ENCODE measurements at regions not wholly inside any gene's neighbourhood (a gene's known extent, or its start where the extent isn't known, plus 50 kb on each side); places are given as distances from the start of the nearest gene placed in this dataset.

DNA sequence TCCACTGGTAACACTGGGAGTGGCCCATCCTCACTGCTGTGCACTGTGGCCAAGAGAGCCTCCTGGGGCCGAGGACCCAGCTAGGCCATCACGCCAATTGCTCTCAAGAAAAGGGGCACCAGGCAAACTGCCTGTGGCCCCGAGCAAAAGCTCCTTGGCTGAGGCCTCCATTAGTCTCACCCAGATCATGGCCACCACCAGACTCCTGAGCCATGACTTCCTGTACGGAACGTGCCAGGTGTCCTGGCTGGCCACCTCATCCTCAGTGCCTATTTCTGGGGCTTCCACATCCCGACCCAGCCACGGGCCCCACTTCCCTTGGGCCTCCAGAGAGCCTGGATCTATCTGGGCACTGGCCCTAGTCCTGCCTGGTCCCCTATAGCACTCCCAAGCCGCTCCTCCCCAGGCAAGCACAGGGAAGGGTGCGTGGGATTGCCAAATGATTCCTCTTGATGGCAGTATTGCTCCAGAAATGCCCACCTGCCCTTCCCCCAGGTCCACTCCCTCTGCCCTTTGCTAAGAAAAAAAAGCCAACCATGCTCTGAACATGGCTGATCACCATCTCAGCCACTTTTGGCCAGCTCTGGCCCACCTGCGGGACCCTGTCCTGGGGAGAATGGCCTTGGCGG is 212.6 kb upstream of the AGTR2 start:
- TF ChIP-seq CTCF (IDR thresholded peaks at IDR 0.05; ENCODE audit: unreplicated experiment): no peak
- no peak overlapping the region for H3K4me3 Mint-ChIP-seq
- peaks cover 24% of the 10 kb centered on the region for H3K36me3 Mint-ChIP-seq
- no peak for DNase-seq (ENCODE audit: low spot score in 2 of 2, unreplicated experiment in 2 of 2)
- peaks cover 22% of the 10 kb centered on the region for H3K9me3 Mint-ChIP-seq
- no peaks in the 10 kb centered on the region for H3K4me1 Mint-ChIP-seq
- H3K27me3 Mint-ChIP-seq (ENCODE audit: low read depth): no peaks in the 10 kb centered on the region
- no peak overlapping the region for H3K27ac Mint-ChIP-seq

DNA sequence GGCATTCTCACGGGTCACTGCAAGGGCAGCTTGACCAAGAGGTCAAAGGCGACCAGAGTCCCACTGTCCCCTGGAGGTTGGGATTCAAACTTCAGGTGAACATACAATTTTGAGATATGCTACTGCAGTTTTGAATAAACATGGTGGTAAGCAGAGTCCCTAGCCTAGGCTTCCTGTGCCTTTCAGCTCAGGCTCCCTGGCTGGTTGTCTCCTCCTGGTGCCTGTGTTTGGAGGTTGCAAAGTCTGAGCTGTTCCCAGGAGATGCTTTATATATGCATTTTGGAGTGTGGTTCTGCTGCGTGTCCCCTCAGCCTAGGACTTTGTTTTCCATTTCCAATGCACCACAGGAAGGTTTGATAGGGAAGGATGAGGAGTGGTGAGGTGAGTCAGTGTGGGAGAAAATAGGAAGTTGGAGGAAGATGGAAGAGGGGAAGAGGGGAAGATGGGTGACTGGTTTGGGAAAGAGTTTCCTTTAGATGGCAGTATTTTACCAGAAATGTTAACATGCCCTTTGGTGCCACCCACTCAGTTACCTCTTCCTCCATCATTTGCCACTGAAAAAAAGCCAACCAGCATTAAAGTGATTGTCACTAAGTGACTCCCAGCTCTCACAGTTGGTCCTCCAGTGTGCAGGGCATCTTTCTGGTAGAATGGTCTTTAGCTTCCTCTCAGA is 211.7 kb upstream of the AGTR2 start:
- no peak for TF ChIP-seq CTCF (IDR thresholded peaks at IDR 0.05; ENCODE audit: unreplicated experiment)
- H3K27ac Mint-ChIP-seq: no peak overlapping the region
- H3K4me3 Mint-ChIP-seq: no peak overlapping the region
- peaks cover 28% of the 10 kb centered on the region for H3K9me3 Mint-ChIP-seq
- no peaks in the 10 kb centered on the region for H3K27me3 Mint-ChIP-seq (ENCODE audit: low read depth)
- no peak for DNase-seq (ENCODE audit: low spot score in 2 of 2, unreplicated experiment in 2 of 2)
- H3K4me1 Mint-ChIP-seq: no peaks in the 10 kb centered on the region
- H3K36me3 Mint-ChIP-seq: peaks cover 24% of the 10 kb centered on the region

DNA sequence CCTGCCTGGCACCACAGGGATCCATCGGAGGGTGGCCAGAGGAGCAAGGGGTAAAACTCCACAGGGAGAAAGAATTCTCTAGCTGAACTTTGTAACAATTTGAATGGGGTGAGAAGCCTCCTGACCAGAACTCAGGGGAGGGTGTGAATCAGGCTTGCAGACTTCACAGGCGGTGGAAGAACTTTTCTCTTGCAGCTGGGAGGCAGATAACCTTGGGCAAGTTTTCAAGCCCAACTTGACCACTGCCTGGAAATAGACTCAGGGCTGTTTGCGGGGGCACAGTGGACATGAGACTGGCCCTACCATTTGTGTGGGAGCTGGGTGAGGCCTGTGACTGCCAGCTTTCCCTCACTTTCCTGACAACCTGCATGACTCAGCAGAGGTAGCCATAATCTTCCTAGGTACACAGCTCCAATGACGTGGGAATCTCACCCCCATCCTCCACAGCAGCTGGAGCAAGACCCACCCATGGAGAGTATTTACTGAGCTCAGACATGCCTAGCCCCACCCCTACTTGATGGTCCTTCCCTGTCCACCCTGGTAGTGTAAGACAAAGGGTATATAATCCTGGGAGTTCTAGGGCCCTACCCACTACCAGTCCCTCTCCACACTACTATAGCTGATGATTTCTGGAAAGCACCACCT is 210.0 kb upstream of the AGTR2 start:
- no peaks in the 10 kb centered on the region for H3K4me1 Mint-ChIP-seq
- no peak overlapping the region for H3K27ac Mint-ChIP-seq
- DNase-seq (ENCODE audit: low spot score in 2 of 2, unreplicated experiment in 2 of 2): no peak
- H3K27me3 Mint-ChIP-seq (ENCODE audit: low read depth): no peaks in the 10 kb centered on the region
- H3K9me3 Mint-ChIP-seq: peaks cover 43% of the 10 kb centered on the region
- H3K4me3 Mint-ChIP-seq: no peak overlapping the region
- TF ChIP-seq CTCF (IDR thresholded peaks at IDR 0.05; ENCODE audit: unreplicated experiment): no peak
- H3K36me3 Mint-ChIP-seq: peaks cover 34% of the 10 kb centered on the region

DNA sequence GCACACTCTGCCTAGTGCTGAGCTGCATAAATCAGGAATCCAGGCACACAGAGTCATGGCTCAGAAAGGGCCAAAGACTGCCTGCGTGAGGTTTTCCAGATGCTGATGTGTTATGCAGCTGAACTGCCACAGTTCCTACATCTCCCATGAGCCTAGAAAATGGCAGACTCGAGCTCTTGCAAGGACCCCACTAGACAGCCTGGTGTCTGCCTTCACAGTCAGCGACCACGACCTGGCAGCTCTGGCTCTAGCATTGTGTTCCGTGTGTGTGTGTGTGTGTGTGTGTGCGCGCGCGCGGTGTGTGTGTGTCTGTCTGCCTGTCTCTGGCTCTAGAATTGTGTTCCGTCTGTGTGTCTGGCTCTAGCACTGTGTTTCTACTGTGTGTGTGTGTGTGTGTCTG is 203.6 kb upstream of the AGTR2 start:
- Mint-ChIP-seq H3K36me3 (peaks cover 23% of the 10 kb centered on the region), H3K4me1 (peaks cover 21% of the 10 kb centered on the region), H3K27me3 (ENCODE audit: low read depth) (no peaks in the 10 kb centered on the region), H3K9me3 (peaks cover 40% of the 10 kb centered on the region), H3K27ac (peak overlapping the region; percentile 36), H3K4me3 (peak overlapping the region; percentile 94)
- DNase-seq (ENCODE audit: low spot score in 2 of 2, unreplicated experiment in 2 of 2): no peak
- TF ChIP-seq CTCF (IDR thresholded peaks at IDR 0.05; ENCODE audit: unreplicated experiment): no peak

- H3K4me1 Mint-ChIP-seq: peaks cover 21% of the 10 kb centered on the region
- peak; percentile 36 to 66 for DNase-seq (ENCODE audit: low spot score in 2 of 2, unreplicated experiment in 2 of 2)
- no peak for TF ChIP-seq CTCF (IDR thresholded peaks at IDR 0.05; ENCODE audit: unreplicated experiment)
- peak overlapping the region; percentile 94 for H3K4me3 Mint-ChIP-seq
- H3K9me3 Mint-ChIP-seq: peaks cover 25% of the 10 kb centered on the region
- H3K27ac Mint-ChIP-seq: peak overlapping the region; percentile 92
- H3K36me3 Mint-ChIP-seq: peaks cover 19% of the 10 kb centered on the region
- H3K27me3 Mint-ChIP-seq (ENCODE audit: low read depth): no peaks in the 10 kb centered on the region
These were observed 201.9 kb upstream of the AGTR2 start for GRCh38 chrX:115968436-115969252.

Data from mesothelial cell of epicardium (in vitro differentiated cells).